HL-60 (cell line): ENCODE measurements at regions not wholly inside any gene's neighbourhood (a gene's known extent, or its start where the extent isn't known, plus 50 kb on each side); places are given as distances from the start of the nearest gene placed in this dataset.
A peak's percentile ranks its signal among the peaks of the same experiment; 100 is the strongest.

ENCODE experiments used
- DNase-seq, 2 experiments: peaks; one replicate each; pipeline ENCODE4 v3.0.0-alpha.2; 2010 to 2020; ENCODE audit warnings: low read depth in 1 of 2, low spot score in 1 of 2
- H3K27ac ChIP-seq: fragments of 250-450 bp; sonication (Bioruptor Pico); replicated peaks from 2 replicates; pipeline ENCODE4 v1.5.1; 2020; ENCODE audit warnings: mild to moderate bottlenecking, moderate library complexity
- H3K27me3 ChIP-seq: fragments of 250-450 bp; sonication (Bioruptor Pico); 2 replicates; pipeline ENCODE4 v1.5.1; 2021; ENCODE audit warnings: mild to moderate bottlenecking, moderate library complexity; ENCODE audit not compliant: insufficient read depth, poor library complexity, severe bottlenecking
- H3K4me3 ChIP-seq: replicated peaks from 2 replicates; pipeline ENCODE4 v1.5.1; 2011; ENCODE audit warnings: mild to moderate bottlenecking, control low read depth, low read length; ENCODE audit not compliant: insufficient read depth
- CTCF ChIP-seq: IDR thresholded peaks from one replicate; pipeline ENCODE4 v1.5.1; 2011; ENCODE audit warnings: low read length, control low read depth, inconsistent platforms; ENCODE audit not compliant: insufficient read depth
- GABPA ChIP-seq: IDR thresholded peaks from 2 replicates; pipeline ENCODE4 v1.6.1; 2012; ENCODE audit warnings: low read depth
- POLR2AphosphoS5 ChIP-seq: IDR thresholded peaks from 2 replicates; pipeline ENCODE4 v1.6.1; 2012; ENCODE audit warnings: low read depth
- REST ChIP-seq: IDR thresholded peaks from 2 replicates; pipeline ENCODE4 v1.6.1; 2012; ENCODE audit warnings: low read depth; ENCODE audit not compliant: insufficient replicate concordance
- SPI1 ChIP-seq: IDR thresholded peaks from 2 replicates; pipeline ENCODE4 v1.6.1; 2012; ENCODE audit warnings: low read depth, mild to moderate bottlenecking, borderline replicate concordance

- peak overlapping the region; percentile 13 for H3K27ac ChIP-seq
- H3K4me3 ChIP-seq: no peak overlapping the region
- peak in 1 of 2 experiments; percentile 23 for DNase-seq
- no peak for TF ChIP-seq POLR2AphosphoS5
- no peak for TF ChIP-seq REST
- TF ChIP-seq GABPA: no peak
- no peak for TF ChIP-seq CTCF
- peak; percentile 61; the same call in 1 of the 2 replicates for TF ChIP-seq SPI1
- no peaks in the 10 kb centered on the region for H3K27me3 ChIP-seq
These were observed 166.7 kb upstream of the SLC39A10 start for GRCh38 chr2:195490319-195490718.

GRCh38 chr2:195489101-195489500, 167.9 kb upstream of the SLC39A10 start:
- no peaks in the 10 kb centered on the region for H3K27me3 ChIP-seq
- H3K27ac ChIP-seq: no peak overlapping the region; the same call in 1 of the 2 replicates
- DNase-seq: no peak
- TF ChIP-seq GABPA (no peak), POLR2AphosphoS5 (no peak), REST (no peak), SPI1 (no peak), CTCF (no peak)
- H3K4me3 ChIP-seq: no peak overlapping the region

- DNase-seq: no peak
- H3K27ac ChIP-seq: no peak overlapping the region; the same call in 1 of the 2 replicates
- TF ChIP-seq SPI1 (no peak), REST (no peak), POLR2AphosphoS5 (no peak), CTCF (no peak), GABPA (no peak)
- no peaks in the 10 kb centered on the region for H3K27me3 ChIP-seq
- no peak overlapping the region for H3K4me3 ChIP-seq
These were observed 168.5 kb upstream of the SLC39A10 start for GRCh38 chr2:195488567-195488966.
